ENCODE measurements at regions not wholly inside any gene's neighbourhood (a gene's known extent, or its start where the extent isn't known, plus 50 kb on each side); places are given as distances from the start of the nearest gene placed in this dataset.

DNA sequence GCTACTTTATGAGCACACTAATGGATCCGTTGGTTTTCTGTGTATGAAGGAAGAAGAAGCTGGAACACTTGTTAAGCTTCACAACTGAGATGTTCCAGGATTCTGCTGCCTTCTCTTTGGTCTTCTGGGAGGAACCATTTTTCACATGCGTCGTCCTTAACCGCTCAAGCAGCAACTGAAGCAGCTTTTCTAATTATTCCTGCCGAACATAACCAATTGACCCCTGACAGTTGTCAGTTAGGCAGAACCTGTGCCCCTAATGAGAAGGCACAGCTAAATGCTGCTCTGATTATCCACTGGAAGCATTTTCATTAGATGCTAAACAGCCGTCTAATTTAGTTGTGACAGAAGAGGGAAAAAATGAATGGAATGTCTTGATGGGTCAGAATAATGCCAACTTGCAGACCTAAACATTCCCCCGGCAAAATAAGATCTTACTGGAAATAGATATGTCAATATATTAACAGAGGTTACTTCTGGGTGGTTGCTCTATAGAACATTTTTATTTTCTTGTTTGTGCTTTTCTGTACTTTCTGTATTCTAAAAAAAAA lies 85.0 kb upstream of the SMLR1 start:
- no peaks in the 10 kb centered on the region for H3K4me1 ChIP-seq
- H3K36me3 ChIP-seq = no peaks in the 10 kb centered on the region
- intact Hi-C loops (cut with DNase I; ENCODE audit: low total_unique reads) = no loop called here
- H3K9me3 ChIP-seq = no peaks in the 10 kb centered on the region
- H3K27me3 ChIP-seq = no peaks in the 10 kb centered on the region
- no peak overlapping the region for H3K27ac ChIP-seq
- no peak for TF ChIP-seq POLR2A (IDR thresholded peaks at IDR 0.05)
- TF ChIP-seq, protein P1, sequence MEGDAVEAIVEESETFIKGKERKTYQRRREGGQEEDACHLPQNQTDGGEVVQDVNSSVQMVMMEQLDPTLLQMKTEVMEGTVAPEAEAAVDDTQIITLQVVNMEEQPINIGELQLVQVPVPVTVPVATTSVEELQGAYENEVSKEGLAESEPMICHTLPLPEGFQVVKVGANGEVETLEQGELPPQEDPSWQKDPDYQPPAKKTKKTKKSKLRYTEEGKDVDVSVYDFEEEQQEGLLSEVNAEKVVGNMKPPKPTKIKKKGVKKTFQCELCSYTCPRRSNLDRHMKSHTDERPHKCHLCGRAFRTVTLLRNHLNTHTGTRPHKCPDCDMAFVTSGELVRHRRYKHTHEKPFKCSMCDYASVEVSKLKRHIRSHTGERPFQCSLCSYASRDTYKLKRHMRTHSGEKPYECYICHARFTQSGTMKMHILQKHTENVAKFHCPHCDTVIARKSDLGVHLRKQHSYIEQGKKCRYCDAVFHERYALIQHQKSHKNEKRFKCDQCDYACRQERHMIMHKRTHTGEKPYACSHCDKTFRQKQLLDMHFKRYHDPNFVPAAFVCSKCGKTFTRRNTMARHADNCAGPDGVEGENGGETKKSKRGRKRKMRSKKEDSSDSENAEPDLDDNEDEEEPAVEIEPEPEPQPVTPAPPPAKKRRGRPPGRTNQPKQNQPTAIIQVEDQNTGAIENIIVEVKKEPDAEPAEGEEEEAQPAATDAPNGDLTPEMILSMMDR (IDR thresholded peaks at IDR 0.05) = no peak
- no peak overlapping the region for H3K4me3 ChIP-seq
- no peak for DNase-seq

DNA sequence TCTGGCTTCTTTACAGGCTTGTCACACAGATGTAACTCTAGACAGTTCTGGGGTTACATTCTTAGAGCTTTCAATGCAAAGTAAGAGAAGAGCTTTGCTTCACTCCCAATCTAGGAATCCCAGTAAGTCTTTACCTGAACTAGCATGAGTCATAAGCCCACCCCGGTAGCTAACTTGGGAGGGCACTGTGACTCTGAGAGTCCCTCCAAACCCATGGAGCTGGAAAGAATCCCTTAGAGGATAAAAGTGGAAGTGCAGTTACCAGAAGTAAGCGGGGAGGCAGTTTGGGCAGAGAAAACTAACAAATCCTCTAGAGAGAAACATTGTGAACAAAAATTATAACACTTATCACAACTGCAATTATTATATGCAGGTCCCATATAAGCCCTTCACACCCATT lies 84.0 kb upstream of the SMLR1 start:
- no peak overlapping the region for H3K27ac ChIP-seq
- no peaks in the 10 kb centered on the region for H3K9me3 ChIP-seq
- intact Hi-C loops (cut with DNase I; ENCODE audit: low total_unique reads) = no loop called here
- no peaks in the 10 kb centered on the region for H3K4me1 ChIP-seq
- no peaks in the 10 kb centered on the region for H3K36me3 ChIP-seq
- TF ChIP-seq, protein P1 (IDR thresholded peaks at IDR 0.05) = no peak
- TF ChIP-seq POLR2A (IDR thresholded peaks at IDR 0.05) = no peak
- DNase-seq = no peak
- no peaks in the 10 kb centered on the region for H3K27me3 ChIP-seq
- no peak overlapping the region for H3K4me3 ChIP-seq

DNA sequence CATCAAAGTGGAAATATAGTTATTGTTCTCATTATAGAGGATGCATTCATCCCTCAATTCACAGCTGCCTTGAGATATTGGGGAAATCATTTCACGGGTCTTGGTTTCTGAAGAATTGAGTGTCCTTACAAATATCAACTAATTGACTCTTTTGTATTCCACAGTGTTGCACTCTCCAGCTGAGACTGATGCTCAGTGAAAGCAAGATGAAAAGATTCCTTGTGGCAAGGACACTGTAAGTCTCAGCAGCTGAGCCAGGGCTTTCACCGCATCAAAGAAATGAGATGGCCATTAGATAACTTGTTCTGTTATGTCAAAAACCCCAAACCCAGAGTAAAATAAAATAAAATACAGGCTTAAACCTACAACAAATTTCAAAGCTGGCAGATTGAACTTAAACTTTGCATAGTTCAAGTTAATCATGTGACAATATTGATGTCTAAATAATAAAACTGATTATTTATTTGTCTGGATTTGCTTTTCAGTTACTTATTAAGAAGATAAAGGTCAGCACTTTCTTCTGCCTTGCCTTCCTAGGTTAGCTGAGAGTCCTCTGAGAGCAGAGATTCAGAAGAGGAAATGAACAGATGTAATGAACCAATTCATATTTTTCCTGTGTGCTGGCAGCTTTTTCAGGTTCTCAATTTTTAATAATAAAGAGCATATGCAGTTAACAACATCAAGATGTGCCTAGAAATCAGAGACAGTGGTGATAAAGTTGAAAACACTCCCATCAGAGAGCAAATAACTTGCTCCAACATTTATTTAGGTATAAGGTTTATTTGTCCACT lies 82.4 kb upstream of the SMLR1 start:
- Histone ChIP-seq H3K27me3 (no peaks in the 10 kb centered on the region), H3K4me1 (no peaks in the 10 kb centered on the region)
- intact Hi-C loops (cut with DNase I; ENCODE audit: low total_unique reads) = no loop called here

GRCh38 chr6:130748041-130748440 lies 79.2 kb upstream of the SMLR1 start:
- H3K4me1 ChIP-seq = no peaks in the 10 kb centered on the region
- no peak overlapping the region for H3K27ac ChIP-seq
- TF ChIP-seq POLR2A (IDR thresholded peaks at IDR 0.05) = no peak
- TF ChIP-seq, protein P1 (IDR thresholded peaks at IDR 0.05) = no peak
- H3K9me3 ChIP-seq = no peaks in the 10 kb centered on the region
- H3K27me3 ChIP-seq = no peaks in the 10 kb centered on the region
- H3K36me3 ChIP-seq = no peaks in the 10 kb centered on the region
- H3K4me3 ChIP-seq = no peak overlapping the region
- no peak for DNase-seq
- intact Hi-C loops (cut with DNase I; ENCODE audit: low total_unique reads) = no loop called here

More for the DNA sequence above, 82.4 kb upstream of the SMLR1 start:
- no peak for DNase-seq
- Histone ChIP-seq H3K9me3 (no peaks in the 10 kb centered on the region), H3K4me3 (no peak overlapping the region), H3K27ac (no peak overlapping the region), H3K36me3 (no peaks in the 10 kb centered on the region)
- TF ChIP-seq POLR2A (IDR thresholded peaks at IDR 0.05) = no peak
- TF ChIP-seq, protein P1 (IDR thresholded peaks at IDR 0.05) = no peak

GRCh38 chr6:130749402-130749801 lies 77.8 kb upstream of the SMLR1 start:
- no peak for TF ChIP-seq POLR2A (IDR thresholded peaks at IDR 0.05)
- intact Hi-C loops (cut with DNase I; ENCODE audit: low total_unique reads) = no loop called here
- no peaks in the 10 kb centered on the region for H3K36me3 ChIP-seq
- H3K27ac ChIP-seq = no peak overlapping the region
- H3K27me3 ChIP-seq = no peaks in the 10 kb centered on the region
- no peaks in the 10 kb centered on the region for H3K9me3 ChIP-seq
- no peak for DNase-seq
- H3K4me3 ChIP-seq = no peak overlapping the region
- H3K4me1 ChIP-seq = no peaks in the 10 kb centered on the region

Measured in uterus (tissue), 3 donors.